ENCODE measurements at regions not wholly inside any gene's neighbourhood (a gene's known extent, or its start where the extent isn't known, plus 50 kb on each side); places are given as distances from the start of the nearest gene placed in this dataset.

DNA sequence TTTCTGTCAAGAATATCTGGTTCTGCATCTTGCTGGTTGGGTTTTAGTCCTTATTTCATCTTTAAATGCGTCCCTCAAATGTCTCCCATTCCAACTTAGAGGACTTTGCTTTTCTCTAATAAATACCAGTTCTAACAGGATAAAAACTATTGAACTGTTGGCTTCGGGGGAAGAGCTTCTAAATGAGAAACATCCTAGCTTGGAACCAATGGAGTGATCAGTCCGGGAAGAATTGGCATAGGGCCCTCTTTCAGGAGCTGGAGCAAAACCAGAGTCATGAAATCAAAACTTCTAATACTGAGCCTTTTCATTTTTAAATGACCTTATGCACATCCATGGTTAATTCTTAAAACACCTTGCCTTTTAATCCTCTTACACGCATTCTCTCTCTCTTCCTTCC, 401.6 kb upstream of the SMIM21 start:
- Mint-ChIP-seq H3K9me3 (no peaks in the 10 kb centered on the region), H3K36me3 (ENCODE audit: low read depth) (no peaks in the 10 kb centered on the region), H3K4me1 (ENCODE audit: low read depth) (no peaks in the 10 kb centered on the region), H3K4me3 (no peak overlapping the region), H3K27me3 (no peaks in the 10 kb centered on the region), H3K27ac (no peak overlapping the region)
- intact Hi-C loops (cut with micrococcal nuclease), result no loop called here

DNA sequence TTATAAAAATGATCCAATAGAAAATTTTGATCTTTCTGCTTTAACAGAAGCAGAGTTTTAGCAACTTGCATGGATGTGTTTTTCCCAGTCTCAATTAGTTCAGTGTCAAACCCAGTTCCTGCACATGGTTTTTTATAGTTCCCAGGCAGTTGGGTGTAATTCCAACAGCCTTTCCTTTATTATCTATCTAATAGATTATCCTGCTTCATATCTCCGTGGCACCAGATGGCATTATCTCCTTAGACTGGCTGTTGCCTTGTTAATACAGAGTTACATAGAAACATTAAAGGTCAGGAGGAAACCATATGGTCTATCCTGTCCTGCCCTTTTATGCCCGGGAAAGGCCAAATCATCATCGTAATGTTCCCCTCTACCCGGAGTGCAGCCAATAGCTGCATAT, 400.9 kb upstream of the SMIM21 start:
- intact Hi-C loops (cut with micrococcal nuclease), result no loop called here
- no peaks in the 10 kb centered on the region for H3K9me3 Mint-ChIP-seq

DNA sequence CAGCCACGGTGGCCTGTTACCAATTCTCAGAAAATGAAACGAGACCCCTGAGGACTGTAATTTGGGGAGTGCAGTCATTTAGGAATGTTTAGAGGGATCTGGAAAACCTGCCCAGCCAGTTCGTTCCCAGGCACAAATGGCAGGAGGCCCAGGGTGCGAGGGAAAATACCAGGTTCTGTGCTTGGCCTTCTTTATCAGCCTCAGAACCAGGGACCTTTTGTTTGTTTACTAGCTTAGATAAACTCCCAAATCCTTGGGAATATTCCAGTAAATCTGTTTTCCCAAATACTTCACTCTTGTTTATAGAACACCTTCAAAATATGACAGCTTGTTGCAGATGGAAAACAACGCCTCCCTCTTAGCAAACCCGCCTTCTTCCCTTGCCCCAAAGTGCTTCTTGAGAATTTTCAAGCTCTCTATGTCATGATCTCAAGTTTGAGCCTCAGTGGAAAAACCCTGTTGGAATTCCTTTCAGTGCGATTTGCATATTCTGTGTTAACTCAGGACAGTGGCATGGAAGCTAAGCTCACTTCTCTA, 400.3 kb upstream of the SMIM21 start:
- intact Hi-C loops (cut with micrococcal nuclease), result no loop called here
- Mint-ChIP-seq H3K36me3 (ENCODE audit: low read depth) (no peaks in the 10 kb centered on the region), H3K9me3 (no peaks in the 10 kb centered on the region), H3K27me3 (no peaks in the 10 kb centered on the region), H3K27ac (no peak overlapping the region), H3K4me3 (no peak overlapping the region), H3K4me1 (ENCODE audit: low read depth) (no peaks in the 10 kb centered on the region)

More for the DNA sequence above, 400.9 kb upstream of the SMIM21 start:
- Mint-ChIP-seq H3K36me3 (ENCODE audit: low read depth) (no peaks in the 10 kb centered on the region), H3K4me1 (ENCODE audit: low read depth) (no peaks in the 10 kb centered on the region), H3K4me3 (no peak overlapping the region), H3K27me3 (no peaks in the 10 kb centered on the region), H3K27ac (no peak overlapping the region)

DNA sequence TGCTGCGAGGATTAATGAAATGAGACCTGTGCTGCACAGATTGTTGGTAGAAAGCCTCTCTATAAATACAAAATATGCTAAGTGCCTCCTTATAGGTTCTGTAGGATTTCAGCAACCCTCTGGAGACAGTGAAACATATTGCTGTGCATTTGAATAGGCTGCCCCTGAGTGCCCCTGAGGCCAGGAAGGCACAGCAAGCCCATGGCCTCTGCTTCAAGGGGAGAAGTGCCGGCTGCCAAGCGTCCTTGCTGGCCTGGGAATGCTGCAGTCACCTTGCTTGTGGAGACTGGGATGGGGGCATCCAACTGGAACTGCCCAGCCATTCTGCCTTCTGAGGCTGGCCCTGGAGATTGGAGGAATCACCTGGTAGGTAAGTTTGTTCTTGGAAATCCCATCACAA, 397.2 kb upstream of the SMIM21 start:
- H3K4me3 Mint-ChIP-seq, result no peak overlapping the region
- no peaks in the 10 kb centered on the region for H3K4me1 Mint-ChIP-seq (ENCODE audit: low read depth)
- intact Hi-C loops (cut with micrococcal nuclease), result no loop called here
- H3K27ac Mint-ChIP-seq, result no peak overlapping the region
- H3K9me3 Mint-ChIP-seq, result no peaks in the 10 kb centered on the region
- H3K27me3 Mint-ChIP-seq, result no peaks in the 10 kb centered on the region
- no peaks in the 10 kb centered on the region for H3K36me3 Mint-ChIP-seq (ENCODE audit: low read depth)

DNA sequence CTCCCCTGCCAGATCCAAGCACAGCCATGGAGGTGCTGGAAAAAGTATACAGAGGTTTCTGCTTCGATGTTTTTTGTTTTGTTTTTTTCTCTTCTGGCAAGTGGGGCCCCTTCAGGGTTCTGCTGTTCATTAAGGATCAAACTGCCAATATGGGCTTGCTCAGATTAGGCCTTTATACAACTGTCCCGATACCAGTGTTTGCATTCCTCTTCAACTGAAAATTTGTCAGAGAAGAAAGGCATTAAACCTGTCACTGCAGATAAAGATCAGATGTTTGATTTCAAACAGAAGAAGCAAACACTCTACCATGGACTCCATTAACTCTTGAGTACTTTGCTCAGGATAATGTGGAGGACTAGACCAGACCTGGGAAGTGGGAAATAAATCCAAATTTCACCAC, 396.0 kb upstream of the SMIM21 start:
- Mint-ChIP-seq H3K36me3 (ENCODE audit: low read depth) (no peaks in the 10 kb centered on the region), H3K27me3 (no peaks in the 10 kb centered on the region), H3K27ac (no peak overlapping the region), H3K9me3 (no peaks in the 10 kb centered on the region), H3K4me3 (no peak overlapping the region), H3K4me1 (ENCODE audit: low read depth) (no peaks in the 10 kb centered on the region)
- intact Hi-C loops (cut with micrococcal nuclease), result no loop called here

DNA sequence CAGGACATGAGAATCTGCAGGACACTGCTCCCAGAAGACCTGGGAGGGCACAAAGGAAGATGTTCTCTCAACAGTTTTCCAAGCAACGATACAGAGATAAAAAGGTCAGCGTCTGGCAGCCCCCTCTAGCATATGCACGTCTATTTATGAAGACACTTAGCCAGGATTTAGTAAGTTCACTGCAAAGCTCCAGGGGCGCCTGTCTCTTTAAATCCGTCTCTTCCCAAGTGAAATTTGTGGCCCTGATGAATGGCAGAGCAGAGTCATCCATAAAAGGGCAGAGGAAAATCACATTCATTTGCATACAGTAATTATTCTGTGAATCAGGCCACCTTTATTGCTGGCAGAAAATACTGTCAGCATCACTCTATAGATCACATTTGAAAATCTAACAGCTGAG, 390.9 kb upstream of the SMIM21 start:
- Mint-ChIP-seq H3K4me1 (ENCODE audit: low read depth) (no peaks in the 10 kb centered on the region), H3K4me3 (no peak overlapping the region), H3K27me3 (no peaks in the 10 kb centered on the region), H3K27ac (no peak overlapping the region), H3K36me3 (ENCODE audit: low read depth) (no peaks in the 10 kb centered on the region), H3K9me3 (no peaks in the 10 kb centered on the region)
- intact Hi-C loops (cut with micrococcal nuclease), result no loop called here

DNA sequence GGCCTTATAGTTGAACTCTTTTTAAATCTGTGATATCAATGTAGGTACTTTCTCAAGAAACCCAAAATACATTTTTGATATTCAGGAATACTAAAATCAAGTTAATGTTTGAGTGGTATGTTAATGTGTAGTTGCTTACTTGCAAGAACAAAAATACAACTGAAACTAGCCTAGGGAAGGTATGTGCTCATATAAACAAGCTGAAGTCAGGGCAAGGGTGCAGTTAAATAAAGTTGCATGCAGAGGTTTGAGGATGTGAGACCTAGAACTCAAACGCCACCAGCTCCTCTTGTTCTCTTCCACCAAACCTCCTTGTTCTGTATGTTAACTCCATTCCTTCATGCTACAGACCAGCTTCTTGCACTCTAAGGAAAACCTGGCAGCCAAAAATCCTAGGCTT, 388.3 kb upstream of the SMIM21 start:
- intact Hi-C loops (cut with micrococcal nuclease), result no loop called here
- Mint-ChIP-seq H3K27ac (no peak overlapping the region), H3K36me3 (ENCODE audit: low read depth) (no peaks in the 10 kb centered on the region), H3K4me1 (ENCODE audit: low read depth) (no peaks in the 10 kb centered on the region), H3K4me3 (no peak overlapping the region), H3K27me3 (peaks cover 2% of the 10 kb centered on the region), H3K9me3 (no peaks in the 10 kb centered on the region)

DNA sequence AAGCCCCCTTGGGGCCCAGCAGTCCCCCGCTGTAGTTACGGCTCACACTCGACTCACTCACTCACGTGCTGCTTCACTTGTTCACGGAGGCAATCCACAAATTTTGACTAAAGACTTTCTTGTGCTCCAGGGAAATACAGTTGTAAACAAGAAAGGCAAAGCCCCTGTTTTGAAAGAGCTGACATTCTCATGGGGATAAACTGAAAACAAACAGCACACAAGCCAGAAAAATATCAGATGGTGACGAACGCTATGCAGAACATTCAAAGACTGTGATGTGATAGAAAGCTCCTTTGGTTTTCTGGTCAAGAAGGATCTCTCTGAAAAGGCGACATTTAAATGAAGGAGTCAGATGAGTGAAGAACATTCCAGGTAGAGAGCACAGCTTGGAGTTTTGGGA, 385.3 kb upstream of the SMIM21 start:
- Mint-ChIP-seq H3K9me3 (no peaks in the 10 kb centered on the region), H3K4me3 (no peak overlapping the region), H3K27me3 (peaks cover 5% of the 10 kb centered on the region), H3K36me3 (ENCODE audit: low read depth) (no peaks in the 10 kb centered on the region), H3K4me1 (ENCODE audit: low read depth) (no peaks in the 10 kb centered on the region), H3K27ac (no peak overlapping the region)
- intact Hi-C loops (cut with micrococcal nuclease), result no loop called here

DNA sequence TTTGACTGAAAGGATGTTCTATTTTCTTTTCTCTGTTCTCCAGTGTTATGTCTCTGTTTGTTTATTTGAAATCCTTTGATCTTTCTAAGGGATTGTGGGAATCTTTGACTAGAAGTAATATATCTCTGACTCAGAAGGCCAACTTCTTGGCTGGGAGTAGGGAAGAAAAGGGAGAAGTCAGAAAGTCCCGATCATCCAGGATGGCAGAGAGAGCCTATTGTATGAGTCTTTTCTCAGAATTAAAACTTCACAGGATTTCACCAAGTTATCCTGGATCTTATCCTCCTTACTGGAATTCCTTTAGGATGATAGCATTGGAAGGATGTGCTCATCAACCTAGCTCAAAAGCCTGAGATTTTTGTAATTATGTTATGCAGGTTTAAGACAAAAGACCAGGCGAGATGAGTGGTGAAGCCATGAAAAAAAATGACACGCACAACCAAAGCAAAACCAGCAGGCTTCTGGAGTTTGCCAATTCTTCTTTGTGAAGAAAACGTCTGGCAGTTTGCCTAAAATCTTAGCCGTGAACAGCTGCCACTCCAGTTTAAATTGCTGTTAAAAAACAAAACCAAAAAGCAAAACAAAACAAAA, 383.6 kb upstream of the SMIM21 start:
- Mint-ChIP-seq H3K36me3 (ENCODE audit: low read depth) (no peaks in the 10 kb centered on the region), H3K27me3 (peaks cover 5% of the 10 kb centered on the region), H3K9me3 (no peaks in the 10 kb centered on the region), H3K4me1 (ENCODE audit: low read depth) (no peaks in the 10 kb centered on the region), H3K27ac (no peak overlapping the region), H3K4me3 (no peak overlapping the region)
- intact Hi-C loops (cut with micrococcal nuclease), result no loop called here

DNA sequence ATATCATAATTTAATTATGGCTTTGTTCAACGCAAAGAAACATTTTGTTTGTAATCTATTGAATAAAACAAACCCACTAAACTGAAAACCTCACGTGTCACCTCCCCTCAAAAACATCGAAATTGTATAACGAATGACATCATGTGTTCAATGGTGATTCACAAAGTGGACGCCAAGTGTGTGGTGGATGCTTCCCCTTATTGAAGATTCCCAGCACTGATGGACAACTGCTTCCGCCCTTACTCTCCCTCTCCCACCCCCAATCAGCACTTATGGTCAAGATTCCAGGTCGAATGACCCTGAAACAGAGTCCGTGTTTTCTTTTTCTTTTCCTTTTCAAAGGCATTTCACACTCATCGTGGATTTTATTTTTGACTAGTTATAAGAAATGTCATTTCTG, 383.0 kb upstream of the SMIM21 start:
- no peaks in the 10 kb centered on the region for H3K36me3 Mint-ChIP-seq (ENCODE audit: low read depth)
- no peak overlapping the region for H3K4me3 Mint-ChIP-seq
- H3K27ac Mint-ChIP-seq, result no peak overlapping the region
- intact Hi-C loops (cut with micrococcal nuclease), result no loop called here
- H3K27me3 Mint-ChIP-seq, result peaks cover 5% of the 10 kb centered on the region
- H3K4me1 Mint-ChIP-seq (ENCODE audit: low read depth), result no peaks in the 10 kb centered on the region
- no peaks in the 10 kb centered on the region for H3K9me3 Mint-ChIP-seq

DNA sequence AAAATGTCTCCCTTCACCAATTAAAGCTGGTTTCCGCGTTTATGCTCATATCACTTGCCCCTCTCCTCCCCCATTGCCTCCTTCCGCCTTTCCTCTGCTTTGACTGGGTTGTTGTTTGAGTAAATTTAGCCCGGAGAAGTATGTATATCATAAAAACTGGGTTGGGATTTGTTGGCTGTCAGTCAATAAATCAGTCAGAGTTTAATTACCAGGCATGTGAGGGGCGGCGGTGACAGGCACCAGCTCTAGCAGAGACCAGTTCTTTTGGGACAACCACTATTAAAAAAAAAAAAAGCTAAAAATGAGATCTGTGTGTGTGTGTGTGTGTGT, 382.4 kb upstream of the SMIM21 start:
- H3K27me3 Mint-ChIP-seq, result peaks cover 5% of the 10 kb centered on the region
- H3K4me3 Mint-ChIP-seq, result no peak overlapping the region
- H3K36me3 Mint-ChIP-seq (ENCODE audit: low read depth), result no peaks in the 10 kb centered on the region
- no peaks in the 10 kb centered on the region for H3K9me3 Mint-ChIP-seq
- H3K27ac Mint-ChIP-seq, result no peak overlapping the region
- intact Hi-C loops (cut with micrococcal nuclease), result no loop called here
- H3K4me1 Mint-ChIP-seq (ENCODE audit: low read depth), result no peaks in the 10 kb centered on the region

DNA sequence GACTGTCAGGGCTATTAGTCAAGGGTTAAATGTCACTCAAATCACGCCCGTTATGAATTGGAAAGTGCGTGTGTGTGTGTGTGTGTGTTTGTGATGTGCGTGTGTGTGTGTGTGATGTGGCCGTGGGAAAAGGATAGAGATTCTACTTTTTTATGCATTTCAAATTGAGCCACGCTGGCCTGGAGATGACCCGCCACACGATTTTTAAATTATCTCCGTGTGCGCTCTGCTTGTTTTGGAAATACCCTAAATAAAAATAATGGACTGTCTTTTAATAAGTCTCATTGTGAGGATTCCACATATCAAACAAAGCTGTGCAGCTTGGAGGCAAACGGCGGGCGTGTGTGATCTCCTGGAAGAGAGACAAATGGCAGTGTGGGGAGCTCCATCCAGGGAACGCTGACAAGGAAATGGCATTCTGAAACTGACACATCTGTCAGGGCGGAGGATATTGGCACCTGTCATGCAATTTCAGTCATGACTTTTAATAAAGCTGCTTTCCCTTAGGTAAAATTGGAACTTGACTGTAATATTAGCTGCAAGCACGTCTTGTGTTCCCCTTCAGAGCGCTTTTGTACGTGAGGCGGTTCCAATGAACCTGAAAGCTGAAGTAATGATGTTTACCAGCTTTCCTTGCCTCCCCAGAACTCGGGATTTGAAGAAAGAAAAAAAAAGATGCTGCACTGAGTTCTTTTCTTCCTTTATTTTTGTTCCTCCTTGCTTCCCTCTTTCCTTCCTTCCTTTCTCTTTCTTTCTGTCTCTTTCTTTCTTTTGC, 381.8 kb upstream of the SMIM21 start:
- no peaks in the 10 kb centered on the region for H3K4me1 Mint-ChIP-seq (ENCODE audit: low read depth)
- H3K9me3 Mint-ChIP-seq, result no peaks in the 10 kb centered on the region
- H3K27ac Mint-ChIP-seq, result no peak overlapping the region
- no peaks in the 10 kb centered on the region for H3K36me3 Mint-ChIP-seq (ENCODE audit: low read depth)
- H3K27me3 Mint-ChIP-seq, result peaks cover 5% of the 10 kb centered on the region
- H3K4me3 Mint-ChIP-seq, result no peak overlapping the region
- intact Hi-C loops (cut with micrococcal nuclease), result no loop called here

DNA sequence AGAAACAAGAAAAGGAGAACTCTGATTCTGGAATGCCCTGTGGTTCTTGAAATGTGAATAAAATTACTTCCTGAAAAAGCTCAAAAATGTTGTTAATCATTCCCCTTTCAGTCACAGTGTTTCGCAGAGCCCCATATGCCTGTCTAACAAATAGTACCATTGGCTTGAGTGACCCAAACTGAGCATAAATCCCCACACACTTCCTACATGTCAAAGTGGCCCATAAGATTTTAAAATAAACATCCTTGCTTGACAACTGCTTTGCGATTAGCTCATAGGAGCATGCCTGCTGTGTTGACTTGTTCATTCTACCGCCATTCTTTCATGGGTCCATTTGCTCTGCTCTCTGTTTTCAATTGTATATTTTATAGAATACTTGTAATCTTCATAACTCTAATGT, 377.8 kb upstream of the SMIM21 start:
- no peaks in the 10 kb centered on the region for H3K9me3 Mint-ChIP-seq
- no peaks in the 10 kb centered on the region for H3K36me3 Mint-ChIP-seq (ENCODE audit: low read depth)
- intact Hi-C loops (cut with micrococcal nuclease), result no loop called here
- H3K27me3 Mint-ChIP-seq, result no peaks in the 10 kb centered on the region
- no peaks in the 10 kb centered on the region for H3K4me1 Mint-ChIP-seq (ENCODE audit: low read depth)
- H3K4me3 Mint-ChIP-seq, result no peak overlapping the region
- H3K27ac Mint-ChIP-seq, result no peak overlapping the region

DNA sequence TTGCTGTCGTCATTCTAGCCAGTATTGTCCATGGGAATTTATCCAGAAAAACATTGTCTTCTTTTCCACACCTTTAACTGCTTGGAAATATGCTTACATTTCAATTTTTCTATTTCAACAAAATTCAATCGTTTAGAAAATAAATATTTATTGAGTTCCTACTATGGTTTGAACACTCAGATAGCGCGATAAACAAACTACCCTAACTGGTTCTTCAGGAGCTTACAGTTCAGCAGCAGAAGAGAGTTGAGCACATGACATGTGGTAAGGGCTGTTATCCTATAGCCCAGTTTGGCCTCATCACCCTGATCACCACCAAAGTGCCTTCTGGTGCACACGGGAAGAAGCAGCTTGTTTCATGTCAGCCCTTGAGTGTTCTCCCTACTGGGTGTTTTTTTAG, 375.2 kb upstream of the SMIM21 start:
- no peak overlapping the region for H3K4me3 Mint-ChIP-seq
- H3K27me3 Mint-ChIP-seq, result no peaks in the 10 kb centered on the region
- H3K36me3 Mint-ChIP-seq (ENCODE audit: low read depth), result no peaks in the 10 kb centered on the region
- intact Hi-C loops (cut with micrococcal nuclease), result no loop called here
- no peaks in the 10 kb centered on the region for H3K9me3 Mint-ChIP-seq
- no peak overlapping the region for H3K27ac Mint-ChIP-seq
- no peaks in the 10 kb centered on the region for H3K4me1 Mint-ChIP-seq (ENCODE audit: low read depth)

DNA sequence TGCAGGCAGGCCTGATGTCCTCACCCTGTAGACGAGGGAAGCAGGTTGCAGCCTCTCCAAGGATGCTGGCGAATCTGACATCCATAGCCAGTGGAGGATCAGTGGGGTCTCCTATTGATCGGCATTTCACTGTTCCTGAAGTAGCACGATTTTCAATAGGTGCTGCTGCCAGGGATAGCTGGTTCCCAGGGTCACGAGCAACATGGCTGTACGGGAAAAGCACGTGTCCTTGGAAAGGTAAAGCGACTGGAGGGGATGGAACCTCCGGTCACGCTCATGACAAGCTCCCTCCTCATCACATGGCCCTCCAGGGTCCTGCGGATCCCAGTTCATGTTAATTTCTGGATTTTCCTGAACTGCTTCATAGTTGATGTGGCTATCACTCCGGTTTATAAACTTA, 373.7 kb upstream of the SMIM21 start:
- no peaks in the 10 kb centered on the region for H3K27me3 Mint-ChIP-seq
- H3K4me1 Mint-ChIP-seq (ENCODE audit: low read depth), result no peaks in the 10 kb centered on the region
- H3K36me3 Mint-ChIP-seq (ENCODE audit: low read depth), result no peaks in the 10 kb centered on the region
- H3K4me3 Mint-ChIP-seq, result no peak overlapping the region
- intact Hi-C loops (cut with micrococcal nuclease), result no loop called here
- peaks cover 9% of the 10 kb centered on the region for H3K9me3 Mint-ChIP-seq
- no peak overlapping the region for H3K27ac Mint-ChIP-seq
